ENCODE measurements at regions not wholly inside any gene's neighbourhood (a gene's known extent, or its start where the extent isn't known, plus 50 kb on each side); places are given as distances from the start of the nearest gene placed in this dataset.

DNA sequence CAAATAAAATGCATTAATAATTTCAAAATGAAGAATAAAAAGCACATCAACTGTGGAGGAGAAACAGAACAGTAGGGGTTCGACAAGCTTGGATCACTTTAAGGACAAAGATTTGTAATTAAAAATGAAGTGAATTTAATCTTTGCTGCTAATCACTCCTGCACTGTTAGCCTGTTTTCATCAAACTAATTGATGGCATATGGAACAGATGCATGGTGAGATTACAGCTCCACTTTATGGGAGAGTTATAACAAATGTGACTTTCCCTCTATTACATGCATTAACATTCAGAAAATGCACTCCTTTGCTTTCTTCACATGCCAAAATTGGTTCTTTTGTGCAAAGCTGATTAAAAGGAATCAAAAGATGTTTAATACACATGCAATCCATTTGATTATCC, 207.2 kb upstream of the C21orf91 start:
- ChIA-PET POLR2A (no interaction called here), CTCF (no interaction called here)
- H3K9me3 ChIP-seq (ENCODE audit: control insufficient read depth, insufficient read depth, low read length): peaks cover 14% of the 10 kb centered on the region; the same call in 1 of the 2 replicates
- no peak overlapping the region for H3K27ac ChIP-seq (ENCODE audit: low read depth, low read length)
- TF ChIP-seq CTCF (IDR thresholded peaks at IDR 0.05; ENCODE audit: low read depth, low read length): no peak
- H3K27me3 ChIP-seq (ENCODE audit: control insufficient read depth, insufficient read depth, low read length): no peaks in the 10 kb centered on the region
- DNase-seq (ENCODE audit: low read depth, low spot score): no peak
- H3K4me3 ChIP-seq (ENCODE audit: low read depth, low read length): no peak overlapping the region

DNA sequence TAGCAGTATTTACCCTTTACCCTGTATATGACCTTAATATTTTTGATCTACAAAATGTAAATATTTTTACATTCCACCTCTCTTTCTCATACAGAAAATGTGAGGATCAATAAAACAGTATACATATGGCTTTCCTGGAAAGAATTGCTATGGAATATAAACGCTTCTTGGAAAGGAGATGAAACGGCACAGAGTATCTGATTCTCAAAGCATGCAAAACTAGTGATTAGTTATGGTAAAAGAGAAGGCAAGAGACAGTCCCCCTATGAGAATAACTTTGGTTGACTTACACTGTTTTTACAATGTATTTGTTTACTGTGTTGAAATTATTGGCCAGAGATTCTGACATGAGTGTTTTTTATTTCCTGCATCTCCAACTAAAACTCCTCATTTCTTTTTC, 204.6 kb upstream of the C21orf91 start:
- Histone ChIP-seq H3K27ac (ENCODE audit: low read depth, low read length) (no peak overlapping the region), H3K4me3 (ENCODE audit: low read depth, low read length) (no peak overlapping the region), H3K27me3 (ENCODE audit: control insufficient read depth, insufficient read depth, low read length) (no peaks in the 10 kb centered on the region), H3K9me3 (ENCODE audit: control insufficient read depth, insufficient read depth, low read length) (peaks cover 6% of the 10 kb centered on the region; the same call in 1 of the 2 replicates)
- no peak for DNase-seq (ENCODE audit: low read depth, low spot score)
- no peak for TF ChIP-seq CTCF (IDR thresholded peaks at IDR 0.05; ENCODE audit: low read depth, low read length)
- ChIA-PET POLR2A (no interaction called here), CTCF (no interaction called here)

- no peak overlapping the region for H3K27ac ChIP-seq (ENCODE audit: low read depth, low read length)
- no peak overlapping the region for H3K4me3 ChIP-seq (ENCODE audit: low read depth, low read length)
- no peak for DNase-seq (ENCODE audit: low read depth, low spot score)
- CTCF ChIA-PET: no interaction called here
- POLR2A ChIA-PET: no interaction called here
- H3K9me3 ChIP-seq (ENCODE audit: control insufficient read depth, insufficient read depth, low read length): peaks cover 6% of the 10 kb centered on the region; the same call in 1 of the 2 replicates
- TF ChIP-seq CTCF (IDR thresholded peaks at IDR 0.05; ENCODE audit: low read depth, low read length): no peak
- no peaks in the 10 kb centered on the region for H3K27me3 ChIP-seq (ENCODE audit: control insufficient read depth, insufficient read depth, low read length)
Observed at GRCh38 chr21:18023157-18023556, 204.0 kb upstream of the C21orf91 start.

- POLR2A ChIA-PET: no interaction called here
- TF ChIP-seq CTCF (IDR thresholded peaks at IDR 0.05; ENCODE audit: low read depth, low read length): no peak
- CTCF ChIA-PET: no interaction called here
- Histone ChIP-seq H3K27me3 (ENCODE audit: control insufficient read depth, insufficient read depth, low read length) (no peaks in the 10 kb centered on the region), H3K27ac (ENCODE audit: low read depth, low read length) (no peak overlapping the region), H3K4me3 (ENCODE audit: low read depth, low read length) (no peak overlapping the region), H3K9me3 (ENCODE audit: control insufficient read depth, insufficient read depth, low read length) (peaks cover 10% of the 10 kb centered on the region)
- no peak for DNase-seq (ENCODE audit: low read depth, low spot score)
Observed at GRCh38 chr21:18007121-18007520, 188.0 kb upstream of the C21orf91 start.

DNA sequence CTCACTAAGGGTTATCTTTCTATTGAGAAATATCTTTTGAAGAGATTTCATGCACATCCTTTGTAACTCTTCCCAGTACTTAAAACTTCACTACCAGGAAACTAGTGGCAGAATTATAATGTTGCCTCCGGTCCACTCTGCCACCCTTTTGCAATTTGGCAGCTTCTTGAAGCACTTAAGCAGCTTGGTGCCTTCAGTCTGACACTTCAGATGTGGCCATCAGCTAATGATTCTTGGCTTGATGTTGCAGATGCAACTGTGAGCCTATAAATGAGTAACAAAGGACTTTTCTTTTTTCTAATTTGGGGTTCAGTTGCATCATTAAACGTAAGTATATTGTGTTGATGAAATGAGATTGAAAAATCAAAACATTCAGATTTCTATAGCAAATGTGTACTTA, 187.5 kb upstream of the C21orf91 start:
- no peaks in the 10 kb centered on the region for H3K27me3 ChIP-seq (ENCODE audit: control insufficient read depth, insufficient read depth, low read length)
- ChIA-PET POLR2A (no interaction called here), CTCF (no interaction called here)
- no peak overlapping the region for H3K4me3 ChIP-seq (ENCODE audit: low read depth, low read length)
- no peak for DNase-seq (ENCODE audit: low read depth, low spot score)
- no peak overlapping the region for H3K27ac ChIP-seq (ENCODE audit: low read depth, low read length)
- TF ChIP-seq CTCF (IDR thresholded peaks at IDR 0.05; ENCODE audit: low read depth, low read length): no peak
- H3K9me3 ChIP-seq (ENCODE audit: control insufficient read depth, insufficient read depth, low read length): peaks cover 10% of the 10 kb centered on the region
